ENCODE measurements at regions not wholly inside any gene's neighbourhood (a gene's known extent, or its start where the extent isn't known, plus 50 kb on each side); places are given as distances from the start of the nearest gene placed in this dataset.

GRCh38 chr3:117486719-117487716 is 777.4 kb downstream of the TUSC7 start:
- 65 to 79% methylated on average over 5 of the region's 5 CpGs for WGBS, 2 donors (ENCODE audit: low coverage in 1 of 2)

GRCh38 chr3:117488983-117489382 is 779.4 kb downstream of the TUSC7 start:
- in situ Hi-C loops (cut with MboI; ENCODE audit: low pct_ligation_motif_present in 1 of 4, low pct_unique_long_range_greater_than_20kb in 1 of 4, low sequenced_read_pairs in 3 of 4) = no loop called here
- 88 to 91% methylated on average over 7 of the region's 7 CpGs for WGBS, 2 donors (ENCODE audit: low coverage in 1 of 2)
- intact Hi-C loops (cut with DNase I; ENCODE audit: low total_unique reads) = no loop called here

More at GRCh38 chr3:117486719-117487716, 777.4 kb downstream of the TUSC7 start:
- no peak overlapping the region for H3K4me3 ChIP-seq
- H3K36me3 ChIP-seq = no peaks in the 10 kb centered on the region
- in situ Hi-C loops (cut with MboI; ENCODE audit: low pct_ligation_motif_present in 1 of 4, low pct_unique_long_range_greater_than_20kb in 1 of 4, low sequenced_read_pairs in 3 of 4) (no loop called here), intact Hi-C loops (cut with DNase I; ENCODE audit: low total_unique reads) (no loop called here)
- DNase-seq = no peak
- H3K27ac ChIP-seq = no peak overlapping the region
- no peaks in the 10 kb centered on the region for H3K27me3 ChIP-seq
- TF ChIP-seq POLR2AphosphoS5 (IDR thresholded peaks at IDR 0.05) (no peak), POLR2A (IDR thresholded peaks at IDR 0.05) (no peak), EP300 (IDR thresholded peaks at IDR 0.05; ENCODE audit: low read depth) (no peak)
- TF ChIP-seq, protein P1, sequence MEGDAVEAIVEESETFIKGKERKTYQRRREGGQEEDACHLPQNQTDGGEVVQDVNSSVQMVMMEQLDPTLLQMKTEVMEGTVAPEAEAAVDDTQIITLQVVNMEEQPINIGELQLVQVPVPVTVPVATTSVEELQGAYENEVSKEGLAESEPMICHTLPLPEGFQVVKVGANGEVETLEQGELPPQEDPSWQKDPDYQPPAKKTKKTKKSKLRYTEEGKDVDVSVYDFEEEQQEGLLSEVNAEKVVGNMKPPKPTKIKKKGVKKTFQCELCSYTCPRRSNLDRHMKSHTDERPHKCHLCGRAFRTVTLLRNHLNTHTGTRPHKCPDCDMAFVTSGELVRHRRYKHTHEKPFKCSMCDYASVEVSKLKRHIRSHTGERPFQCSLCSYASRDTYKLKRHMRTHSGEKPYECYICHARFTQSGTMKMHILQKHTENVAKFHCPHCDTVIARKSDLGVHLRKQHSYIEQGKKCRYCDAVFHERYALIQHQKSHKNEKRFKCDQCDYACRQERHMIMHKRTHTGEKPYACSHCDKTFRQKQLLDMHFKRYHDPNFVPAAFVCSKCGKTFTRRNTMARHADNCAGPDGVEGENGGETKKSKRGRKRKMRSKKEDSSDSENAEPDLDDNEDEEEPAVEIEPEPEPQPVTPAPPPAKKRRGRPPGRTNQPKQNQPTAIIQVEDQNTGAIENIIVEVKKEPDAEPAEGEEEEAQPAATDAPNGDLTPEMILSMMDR (IDR thresholded peaks at IDR 0.05) = no peak
- no peaks in the 10 kb centered on the region for H3K4me1 ChIP-seq
- H3K9me3 ChIP-seq = no peaks in the 10 kb centered on the region

GRCh38 chr3:117489663-117490079 is 780.1 kb downstream of the TUSC7 start:
- DNase-seq = no peak
- Histone ChIP-seq H3K4me3 (no peak overlapping the region), H3K27ac (no peak overlapping the region), H3K36me3 (no peaks in the 10 kb centered on the region), H3K27me3 (no peaks in the 10 kb centered on the region), H3K9me3 (no peaks in the 10 kb centered on the region), H3K4me1 (no peaks in the 10 kb centered on the region)
- 54 to 65% methylated on average over 2 of the region's 2 CpGs for WGBS, 2 donors (ENCODE audit: low coverage in 1 of 2)
- no peak for TF ChIP-seq POLR2AphosphoS5 (IDR thresholded peaks at IDR 0.05)
- intact Hi-C loops (cut with DNase I; ENCODE audit: low total_unique reads) (no loop called here), in situ Hi-C loops (cut with MboI; ENCODE audit: low pct_ligation_motif_present in 1 of 4, low pct_unique_long_range_greater_than_20kb in 1 of 4, low sequenced_read_pairs in 3 of 4) (no loop called here)

More at GRCh38 chr3:117488983-117489382, 779.4 kb downstream of the TUSC7 start:
- Histone ChIP-seq H3K4me1 (no peaks in the 10 kb centered on the region), H3K36me3 (no peaks in the 10 kb centered on the region), H3K27me3 (no peaks in the 10 kb centered on the region), H3K4me3 (no peak overlapping the region), H3K9me3 (no peaks in the 10 kb centered on the region), H3K27ac (no peak overlapping the region)
- TF ChIP-seq EP300 (IDR thresholded peaks at IDR 0.05; ENCODE audit: low read depth) (no peak), POLR2A (IDR thresholded peaks at IDR 0.05) (no peak), POLR2AphosphoS5 (IDR thresholded peaks at IDR 0.05) (no peak)
- TF ChIP-seq, protein P1 (IDR thresholded peaks at IDR 0.05) = no peak
- no peak for DNase-seq

- Histone ChIP-seq H3K4me1 (no peaks in the 10 kb centered on the region), H3K9me3 (no peaks in the 10 kb centered on the region), H3K27me3 (no peaks in the 10 kb centered on the region), H3K36me3 (no peaks in the 10 kb centered on the region), H3K27ac (no peak overlapping the region), H3K4me3 (no peak overlapping the region)
- 61 to 75% methylated on average over 1 of the region's 1 CpG for WGBS, 2 donors (ENCODE audit: low coverage in 1 of 2)
- no peak for DNase-seq
- in situ Hi-C loops (cut with MboI; ENCODE audit: low pct_ligation_motif_present in 1 of 4, low pct_unique_long_range_greater_than_20kb in 1 of 4, low sequenced_read_pairs in 3 of 4) (no loop called here), intact Hi-C loops (cut with DNase I; ENCODE audit: low total_unique reads) (no loop called here)
- TF ChIP-seq POLR2AphosphoS5 (IDR thresholded peaks at IDR 0.05) (no peak), EP300 (IDR thresholded peaks at IDR 0.05; ENCODE audit: low read depth) (no peak), POLR2A (IDR thresholded peaks at IDR 0.05) (no peak)
- TF ChIP-seq, protein P1 (IDR thresholded peaks at IDR 0.05) = no peak
These were observed 781.1 kb downstream of the TUSC7 start for GRCh38 chr3:117490716-117491115.

Measured in transverse colon (tissue), 4 donors.